ENCODE measurements at regions not wholly inside any gene's neighbourhood (a gene's known extent, or its start where the extent isn't known, plus 50 kb on each side); places are given as distances from the start of the nearest gene placed in this dataset.

- TF ChIP-seq CTCF (conservative IDR thresholded peaks at IDR 0.05; ENCODE audit: low read length) (peak; percentile 65), EZH2phosphoT487 (IDR thresholded peaks at IDR 0.05; ENCODE audit: borderline replicate concordance, low read depth, low read length) (no peak)
These were observed 79.5 kb upstream of the USP9Y start for GRCh38 chrY:12621454-12622081.
